ENCODE measurements at regions not wholly inside any gene's neighbourhood (a gene's known extent, or its start where the extent isn't known, plus 50 kb on each side); places are given as distances from the start of the nearest gene placed in this dataset.
"Not testable (repeated sequence)": the region's sequence is repeated elsewhere in the genome, so short reads cannot be mapped to it uniquely, and the experiment has no call there.

DNA sequence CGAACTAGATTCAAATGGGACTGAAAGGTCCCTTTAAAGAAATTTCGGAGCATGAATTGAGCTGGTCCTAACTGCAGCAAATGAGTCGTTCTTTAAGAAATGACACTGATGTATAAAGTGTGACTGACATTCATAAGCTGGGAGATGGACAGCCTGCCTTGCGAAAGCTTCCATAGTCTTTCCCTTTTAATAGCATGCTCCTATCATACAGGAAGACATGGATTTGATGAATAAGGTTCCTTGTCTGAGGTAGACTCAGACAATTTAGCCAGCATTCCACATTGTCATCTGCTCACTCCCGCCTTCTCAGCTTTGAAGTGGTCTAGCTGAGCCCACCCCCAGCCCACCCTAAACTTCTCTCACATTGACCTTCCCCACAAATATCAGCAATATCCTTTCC, 264.9 kb downstream of the TSN start:
- no peak overlapping the region for H3K27ac Mint-ChIP-seq
- H3K4me3 Mint-ChIP-seq = no peak overlapping the region

DNA sequence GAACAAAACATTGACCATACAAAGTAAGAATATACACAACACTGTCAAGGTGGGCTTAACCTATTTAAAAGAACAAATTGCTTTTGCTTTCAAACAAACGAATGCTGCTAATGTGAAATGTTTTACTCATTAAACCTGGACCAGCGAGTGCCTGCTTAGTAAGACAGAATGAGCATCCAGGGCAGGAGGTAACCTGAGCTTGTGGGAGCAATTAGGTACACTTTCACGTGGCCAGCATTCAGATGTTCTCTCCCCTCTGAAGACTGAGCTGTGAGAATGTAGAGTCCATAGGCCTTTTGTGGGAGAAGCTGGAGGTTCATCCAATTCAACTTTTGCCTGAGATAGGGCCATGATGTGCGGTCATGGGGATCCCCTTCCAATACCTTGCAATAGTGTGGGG, 266.5 kb downstream of the TSN start:
- no peak for DNase-seq
- no peak overlapping the region for H3K27ac Mint-ChIP-seq
- no peaks in the 10 kb centered on the region for H3K36me3 Mint-ChIP-seq (ENCODE audit: low read depth)
- H3K4me1 Mint-ChIP-seq (ENCODE audit: low read depth) = no peaks in the 10 kb centered on the region
- H3K4me3 Mint-ChIP-seq = no peak overlapping the region
- H3K9me3 Mint-ChIP-seq = no peaks in the 10 kb centered on the region
- H3K27me3 Mint-ChIP-seq = peaks cover 16% of the 10 kb centered on the region

More for the DNA sequence above, 264.9 kb downstream of the TSN start:
- no peaks in the 10 kb centered on the region for H3K9me3 Mint-ChIP-seq
- peaks cover 13% of the 10 kb centered on the region for H3K27me3 Mint-ChIP-seq
- H3K4me1 Mint-ChIP-seq (ENCODE audit: low read depth) = no peaks in the 10 kb centered on the region
- H3K36me3 Mint-ChIP-seq (ENCODE audit: low read depth) = no peaks in the 10 kb centered on the region
- DNase-seq = no peak

DNA sequence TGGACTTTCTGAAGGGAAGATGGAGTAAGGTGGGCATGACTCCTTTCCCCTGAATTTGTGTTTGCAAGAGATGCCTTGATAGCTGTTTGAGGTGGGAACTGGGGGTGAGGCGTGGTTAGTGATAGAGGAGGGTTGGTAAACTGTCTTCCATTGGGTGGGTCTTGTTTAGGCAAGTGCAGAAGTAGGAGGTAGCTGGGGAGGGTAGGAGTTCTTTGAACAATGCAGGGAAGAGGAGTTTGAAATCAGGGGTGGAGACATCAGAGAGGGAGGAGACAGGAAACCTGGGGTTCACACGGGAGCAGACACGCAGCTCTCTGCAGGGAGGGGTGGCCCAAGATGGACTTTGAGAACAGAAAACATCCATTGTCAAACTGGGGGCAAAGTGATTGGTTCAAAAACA, 267.1 kb downstream of the TSN start:
- no peaks in the 10 kb centered on the region for H3K36me3 Mint-ChIP-seq (ENCODE audit: low read depth)
- H3K4me3 Mint-ChIP-seq = no peak overlapping the region
- H3K4me1 Mint-ChIP-seq (ENCODE audit: low read depth) = no peaks in the 10 kb centered on the region
- H3K9me3 Mint-ChIP-seq = no peaks in the 10 kb centered on the region
- no peak for DNase-seq
- no peak overlapping the region for H3K27ac Mint-ChIP-seq
- H3K27me3 Mint-ChIP-seq = peaks cover 16% of the 10 kb centered on the region

DNA sequence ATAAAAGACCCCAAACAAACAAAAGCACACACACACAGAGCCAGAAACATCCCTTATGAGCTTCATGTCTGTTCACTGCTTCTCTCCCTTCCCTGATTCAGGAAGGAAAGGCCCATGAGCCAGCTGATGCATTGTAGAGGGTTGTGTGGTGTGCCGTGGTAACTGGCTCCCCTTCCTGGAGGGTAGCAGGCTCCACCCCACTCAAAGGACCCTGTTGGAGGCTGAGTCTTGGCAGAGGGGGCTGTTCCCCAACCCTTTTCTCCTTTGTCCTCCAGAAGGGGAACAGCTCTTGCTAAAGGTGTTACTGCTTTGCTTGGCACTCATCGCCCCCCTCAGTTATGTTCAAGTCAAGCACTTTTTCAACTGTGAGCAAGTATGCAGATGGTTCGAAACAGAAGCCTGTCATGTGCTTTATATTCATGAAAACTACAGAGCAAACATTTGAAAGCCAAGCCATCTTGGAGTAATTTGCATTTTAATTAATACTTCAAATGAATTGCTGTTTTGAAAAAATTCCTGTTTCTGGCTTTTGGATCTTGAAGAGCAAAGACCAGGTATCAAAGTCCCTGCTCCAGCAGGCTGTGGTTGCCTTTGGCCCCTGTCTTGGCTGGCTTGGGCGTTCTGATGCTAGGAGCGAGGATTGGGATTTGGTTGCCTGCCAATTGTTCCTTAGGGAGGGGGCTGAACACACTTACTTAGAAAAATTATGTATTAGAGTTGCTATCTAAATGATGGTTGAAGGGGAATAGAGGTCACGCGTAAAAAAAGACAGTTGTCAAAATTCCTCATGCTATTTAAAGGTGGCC, 267.8 kb downstream of the TSN start:
- H3K4me3 Mint-ChIP-seq = no peak overlapping the region
- no peak overlapping the region for H3K27ac Mint-ChIP-seq
- no peaks in the 10 kb centered on the region for H3K9me3 Mint-ChIP-seq
- H3K36me3 Mint-ChIP-seq (ENCODE audit: low read depth) = no peaks in the 10 kb centered on the region
- no peak for DNase-seq
- H3K27me3 Mint-ChIP-seq = peaks cover 16% of the 10 kb centered on the region
- H3K4me1 Mint-ChIP-seq (ENCODE audit: low read depth) = no peaks in the 10 kb centered on the region

DNA sequence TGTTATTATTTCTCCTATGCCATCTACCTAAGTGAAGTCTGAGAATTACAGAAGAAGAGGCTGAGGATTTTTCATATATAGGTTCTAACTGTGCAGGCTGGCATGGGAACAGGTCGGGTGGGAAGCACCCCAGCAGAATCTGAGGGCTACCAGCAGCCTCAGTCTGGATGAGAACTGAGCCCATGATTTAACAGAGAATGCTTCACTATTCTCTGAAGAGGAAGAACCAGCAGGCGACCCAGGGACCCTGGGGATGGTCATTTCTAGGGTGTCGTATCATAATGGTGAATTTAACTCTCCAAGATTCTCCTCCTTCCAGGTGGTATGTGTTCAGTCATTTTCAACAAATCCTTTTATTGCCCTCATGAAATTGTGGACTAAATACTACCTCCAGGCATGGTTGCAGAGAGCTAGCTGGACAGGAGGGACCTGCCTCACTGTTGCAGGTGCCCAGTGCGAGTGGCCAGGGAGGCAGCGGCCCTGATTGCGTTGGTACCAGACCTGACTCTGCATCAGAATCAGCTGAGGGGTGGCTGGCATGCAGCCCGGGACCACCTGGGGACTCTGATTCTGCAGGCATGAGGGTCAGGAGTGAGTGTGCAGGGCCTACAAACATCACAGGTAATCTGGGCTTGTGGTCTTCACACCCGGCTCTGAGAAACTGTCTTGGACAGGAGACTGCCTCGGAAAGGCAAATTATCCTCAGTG, 272.2 kb downstream of the TSN start:
- Mint-ChIP-seq H3K9me3 (no peaks in the 10 kb centered on the region), H3K4me1 (ENCODE audit: low read depth) (no peaks in the 10 kb centered on the region), H3K27ac (no peak overlapping the region), H3K27me3 (peaks cover 2% of the 10 kb centered on the region), H3K36me3 (ENCODE audit: low read depth) (no peaks in the 10 kb centered on the region), H3K4me3 (no peak overlapping the region)
- no peak for DNase-seq

DNA sequence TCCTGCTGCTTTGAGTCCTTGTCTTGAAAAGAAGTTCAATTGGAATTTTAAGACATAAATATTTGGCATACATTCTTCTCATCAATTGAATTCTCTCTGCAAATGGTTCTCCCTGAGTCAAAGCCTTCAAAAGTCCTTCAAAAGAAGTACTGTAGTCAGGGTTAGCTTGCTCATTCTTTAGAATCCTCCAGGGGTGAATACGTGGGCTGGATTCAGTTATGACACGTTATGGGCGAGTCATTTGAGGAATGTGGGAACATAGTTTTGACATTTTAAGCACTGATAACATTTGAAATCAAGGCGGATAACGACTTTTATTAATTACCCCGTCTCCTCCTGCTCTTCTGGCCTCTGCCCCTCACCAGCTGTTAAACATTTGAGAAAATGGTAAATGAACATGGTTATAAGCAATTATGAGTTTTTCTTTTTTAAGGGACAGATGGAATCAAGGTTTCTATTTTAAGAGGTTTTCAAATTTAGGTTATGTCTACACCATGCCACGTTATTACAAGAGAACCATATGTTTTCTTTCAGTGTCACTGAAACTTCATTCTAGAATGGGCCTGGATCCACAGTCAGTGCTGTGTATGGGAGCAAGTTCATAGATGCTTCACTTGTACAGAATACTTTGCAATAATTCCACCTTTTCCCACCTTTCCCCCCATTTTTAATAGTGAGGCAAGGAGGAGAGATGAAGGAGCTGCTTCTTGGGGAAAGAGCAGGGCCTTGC, 273.1 kb downstream of the TSN start:
- Mint-ChIP-seq H3K27me3 (peaks cover 5% of the 10 kb centered on the region), H3K36me3 (ENCODE audit: low read depth) (no peaks in the 10 kb centered on the region), H3K27ac (no peak overlapping the region), H3K4me1 (ENCODE audit: low read depth) (no peaks in the 10 kb centered on the region), H3K9me3 (no peaks in the 10 kb centered on the region), H3K4me3 (no peak overlapping the region)
- no peak for DNase-seq

DNA sequence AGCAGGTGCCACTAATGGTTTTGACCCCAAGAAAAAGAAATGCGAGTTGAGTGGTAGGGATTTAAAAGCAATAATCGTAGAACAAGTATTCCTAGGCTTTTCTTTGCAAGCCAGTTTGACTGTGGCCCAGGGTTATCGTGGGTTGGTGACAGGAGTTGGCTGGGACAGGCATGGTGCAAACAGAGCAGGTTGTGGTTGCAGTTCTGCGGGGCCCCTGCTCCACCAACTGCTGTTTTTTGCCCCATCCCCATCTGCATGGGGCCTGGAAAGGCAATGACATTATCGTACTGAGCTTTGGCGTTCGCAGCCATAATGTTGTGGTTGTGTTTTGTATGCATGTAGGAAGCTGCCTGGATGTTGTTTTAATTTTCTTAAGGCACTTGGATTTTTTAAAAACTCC, 274.0 kb downstream of the TSN start:
- Mint-ChIP-seq H3K9me3 (no peaks in the 10 kb centered on the region), H3K27me3 (peaks cover 5% of the 10 kb centered on the region), H3K36me3 (ENCODE audit: low read depth) (no peaks in the 10 kb centered on the region), H3K4me3 (no peak overlapping the region), H3K4me1 (ENCODE audit: low read depth) (no peaks in the 10 kb centered on the region), H3K27ac (no peak overlapping the region)
- no peak for DNase-seq

DNA sequence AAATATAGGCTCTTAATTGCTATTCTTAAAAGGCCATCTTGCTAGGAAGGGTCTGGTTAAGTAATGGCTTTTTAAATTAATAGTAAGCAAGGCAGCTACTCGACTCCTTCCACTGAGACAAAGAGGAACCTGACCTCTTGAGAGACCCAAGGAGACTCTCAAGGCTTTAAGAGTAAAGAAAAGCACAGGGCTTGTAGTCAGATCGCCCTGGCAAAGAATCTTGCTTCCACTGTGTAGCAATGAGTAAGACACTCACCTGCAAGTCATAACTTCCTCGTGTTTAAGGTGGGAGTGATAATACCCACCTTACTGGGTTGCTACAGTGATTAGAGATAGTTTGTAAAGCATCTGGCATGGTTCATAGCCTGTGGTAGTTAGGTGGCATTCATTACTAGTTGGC, 274.5 kb downstream of the TSN start:
- H3K27me3 Mint-ChIP-seq = peaks cover 5% of the 10 kb centered on the region
- no peaks in the 10 kb centered on the region for H3K9me3 Mint-ChIP-seq
- H3K4me1 Mint-ChIP-seq (ENCODE audit: low read depth) = no peaks in the 10 kb centered on the region
- H3K36me3 Mint-ChIP-seq (ENCODE audit: low read depth) = no peaks in the 10 kb centered on the region
- H3K4me3 Mint-ChIP-seq = no peak overlapping the region
- no peak for DNase-seq
- no peak overlapping the region for H3K27ac Mint-ChIP-seq

DNA sequence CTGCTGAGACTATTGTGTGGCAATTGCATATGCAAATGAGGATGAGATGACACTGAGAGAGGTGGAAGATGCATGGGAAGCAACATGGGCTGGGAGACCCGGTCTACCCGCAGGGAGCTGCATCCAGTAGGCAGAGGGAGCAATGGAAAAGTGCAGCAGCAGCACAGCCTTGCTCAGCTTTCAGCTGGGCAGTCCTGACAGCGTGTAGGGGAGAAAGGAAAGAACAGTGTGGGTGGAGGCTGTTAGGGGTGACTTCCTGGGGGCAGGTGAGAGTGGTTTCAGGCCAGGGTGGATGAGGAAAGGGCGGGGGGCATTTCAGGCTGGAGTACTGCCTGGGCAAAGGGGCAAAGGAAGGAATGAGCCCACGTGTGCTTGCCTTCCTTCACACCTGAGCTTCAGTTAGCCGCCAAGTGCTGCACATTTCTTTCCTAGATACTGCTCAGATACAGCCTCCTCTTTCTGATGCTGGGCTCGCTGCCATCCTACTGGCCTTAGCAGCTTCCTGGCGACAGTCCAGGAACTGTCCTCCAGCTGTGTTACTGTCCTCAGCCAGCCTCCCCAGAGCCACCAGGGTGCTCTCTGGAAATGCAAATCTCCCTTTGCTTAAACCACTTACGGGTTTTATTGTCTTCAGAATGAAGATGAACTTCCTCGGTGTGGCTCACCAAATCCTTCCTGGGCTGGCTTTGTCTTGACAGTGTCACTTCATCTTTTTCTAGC, 276.3 kb downstream of the TSN start:
- no peak for DNase-seq
- H3K27ac Mint-ChIP-seq = no peak overlapping the region

DNA sequence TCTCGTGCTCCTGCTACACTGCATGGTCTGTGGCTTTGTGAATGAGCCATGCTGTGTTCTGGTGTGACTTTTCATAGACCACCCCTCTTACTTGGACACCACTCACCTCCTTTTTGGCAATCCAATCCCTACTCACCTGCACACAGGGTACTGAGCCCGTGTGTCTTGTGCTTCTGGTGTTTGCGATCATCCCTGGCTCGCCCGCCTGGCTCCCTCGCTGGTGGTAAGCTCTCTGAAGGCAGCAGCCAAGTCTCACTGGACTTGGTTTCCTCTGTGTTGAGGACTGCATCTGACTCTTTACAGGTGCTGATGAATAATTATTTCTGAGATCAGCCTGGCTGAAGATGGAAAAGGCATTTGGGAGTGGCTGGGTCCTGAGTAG, 276.8 kb downstream of the TSN start:
- Mint-ChIP-seq H3K27ac (no peak overlapping the region), H3K4me3 (no peak overlapping the region), H3K36me3 (ENCODE audit: low read depth) (no peaks in the 10 kb centered on the region), H3K9me3 (no peaks in the 10 kb centered on the region), H3K27me3 (peaks cover 6% of the 10 kb centered on the region), H3K4me1 (ENCODE audit: low read depth) (no peaks in the 10 kb centered on the region)
- DNase-seq = no peak

More for the DNA sequence above, 276.3 kb downstream of the TSN start:
- Mint-ChIP-seq H3K4me3 (no peak overlapping the region), H3K9me3 (no peaks in the 10 kb centered on the region), H3K36me3 (ENCODE audit: low read depth) (no peaks in the 10 kb centered on the region), H3K4me1 (ENCODE audit: low read depth) (no peaks in the 10 kb centered on the region), H3K27me3 (peaks cover 3% of the 10 kb centered on the region)

DNA sequence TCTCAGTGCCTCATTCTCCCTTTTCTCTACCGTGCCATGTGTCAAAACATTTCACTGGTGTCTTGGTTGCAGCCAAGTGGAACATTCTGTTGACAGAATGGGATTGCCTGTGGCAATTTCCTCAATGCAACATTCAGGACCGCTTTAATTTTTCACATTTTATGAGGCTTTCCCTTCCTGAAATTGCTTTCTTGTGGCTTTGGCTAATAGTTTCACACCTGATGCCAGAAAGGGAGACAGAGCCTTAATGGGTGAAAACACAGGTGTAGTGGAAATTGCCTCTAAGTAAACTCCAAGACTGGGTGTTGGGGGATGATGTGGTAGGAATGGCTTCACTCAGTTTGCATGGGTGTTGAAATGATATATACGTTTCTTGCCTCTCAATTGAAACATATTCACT, 278.3 kb downstream of the TSN start:
- DNase-seq = no peak
- Mint-ChIP-seq H3K9me3 (no peaks in the 10 kb centered on the region), H3K36me3 (ENCODE audit: low read depth) (no peaks in the 10 kb centered on the region), H3K27ac (no peak overlapping the region), H3K4me3 (no peak overlapping the region), H3K4me1 (ENCODE audit: low read depth) (no peaks in the 10 kb centered on the region), H3K27me3 (peaks cover 6% of the 10 kb centered on the region)

DNA sequence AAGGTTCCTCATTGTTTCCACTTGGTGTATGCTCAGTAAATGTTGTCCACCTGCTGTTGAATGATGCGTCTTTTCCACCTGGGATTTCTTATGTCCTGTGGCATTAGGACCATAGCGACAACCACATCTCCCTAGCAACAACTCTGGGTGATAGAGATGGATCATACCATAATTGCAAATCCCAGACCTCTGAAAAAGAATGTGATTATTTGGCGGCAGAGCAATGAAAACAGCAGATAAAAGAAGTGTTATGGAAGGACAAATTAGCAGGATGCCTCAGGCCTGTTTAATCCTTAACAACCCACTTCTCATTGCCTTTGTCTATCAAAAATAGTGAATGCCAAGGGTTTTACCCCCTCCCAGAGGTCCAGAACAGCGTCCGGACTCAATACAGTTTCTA, 278.9 kb downstream of the TSN start:
- Mint-ChIP-seq H3K36me3 (ENCODE audit: low read depth) (no peaks in the 10 kb centered on the region), H3K4me1 (ENCODE audit: low read depth) (no peaks in the 10 kb centered on the region), H3K9me3 (no peaks in the 10 kb centered on the region), H3K27me3 (peaks cover 6% of the 10 kb centered on the region), H3K4me3 (no peak overlapping the region), H3K27ac (no peak overlapping the region)
- DNase-seq = no peak

DNA sequence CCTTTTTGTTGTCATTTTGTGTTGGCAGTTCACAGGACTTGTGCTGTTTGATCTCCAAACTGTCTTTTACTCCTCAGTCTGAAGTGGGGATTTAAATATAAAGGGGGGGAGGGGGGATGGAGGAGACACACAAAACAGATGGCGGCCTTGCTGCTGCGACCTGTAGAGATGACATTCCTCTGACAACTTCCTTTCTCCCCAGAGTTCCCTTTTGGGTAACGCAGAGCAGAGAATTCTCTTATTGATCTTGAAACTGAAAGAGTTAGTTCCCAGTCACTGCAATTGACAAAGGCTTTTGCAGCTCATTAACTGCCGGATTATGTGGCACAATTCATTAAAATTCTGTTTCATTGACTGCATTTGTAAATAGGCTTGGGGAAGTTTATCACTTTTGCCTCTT, 279.3 kb downstream of the TSN start:
- Mint-ChIP-seq H3K4me3 (no peak overlapping the region), H3K27me3 (peaks cover 6% of the 10 kb centered on the region), H3K9me3 (no peaks in the 10 kb centered on the region), H3K27ac (no peak overlapping the region), H3K36me3 (ENCODE audit: low read depth) (no peaks in the 10 kb centered on the region), H3K4me1 (ENCODE audit: low read depth) (no peaks in the 10 kb centered on the region)
- DNase-seq = no peak

DNA sequence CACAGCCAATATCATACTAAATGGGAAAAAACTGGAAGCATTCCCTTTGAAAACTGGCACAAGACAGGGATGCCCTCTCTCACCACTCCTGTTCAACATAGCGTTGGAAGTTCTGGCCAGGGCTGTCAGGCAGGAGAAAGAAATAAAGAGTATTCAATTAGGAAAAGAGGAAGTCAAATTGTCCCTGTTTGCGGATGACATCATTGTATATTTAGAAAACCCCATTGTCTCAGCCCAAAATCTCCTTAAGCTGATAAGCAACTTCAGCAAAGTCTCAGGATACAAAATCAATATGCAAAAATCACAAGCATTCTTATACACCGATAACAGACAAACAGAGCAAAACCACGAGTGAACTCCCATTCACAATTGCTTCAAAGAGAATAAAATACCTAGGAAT, 283.4 kb downstream of the TSN start:
- not testable (repeated sequence) for H3K9me3 Mint-ChIP-seq; H3K27ac Mint-ChIP-seq; H3K4me3 Mint-ChIP-seq; DNase-seq; H3K36me3 Mint-ChIP-seq (ENCODE audit: low read depth); H3K27me3 Mint-ChIP-seq; H3K4me1 Mint-ChIP-seq (ENCODE audit: low read depth)
